ENCODE measurements at regions not wholly inside any gene's neighbourhood (a gene's known extent, or its start where the extent isn't known, plus 50 kb on each side); places are given as distances from the start of the nearest gene placed in this dataset.

GRCh38 chr10:47192273-47192672, 107.7 kb upstream of the GDF10 start:
- Histone ChIP-seq H3K79me2 (ENCODE audit: low read length) (no peaks in the 10 kb centered on the region), H3K4me2 (ENCODE audit: low read length) (no peak overlapping the region), H3K4me3 (ENCODE audit: low read length) (no peak overlapping the region), H3K9me3 (ENCODE audit: low read length) (no peaks in the 10 kb centered on the region), H3K27ac (ENCODE audit: low read length) (no peak overlapping the region), H4K20me1 (ENCODE audit: low read length) (no peaks in the 10 kb centered on the region), H3K4me1 (ENCODE audit: insufficient read depth, low read length) (peaks cover 16% of the 10 kb centered on the region), H2AFZ (ENCODE audit: low read length) (no peak overlapping the region), H3K27me3 (ENCODE audit: low read length) (no peaks in the 10 kb centered on the region), H3K36me3 (ENCODE audit: low read depth, low read length) (no peaks in the 10 kb centered on the region), H3F3A (ENCODE audit: low read length, unreplicated experiment) (no peaks in the 10 kb centered on the region), H3K9ac (ENCODE audit: low read length) (no peak overlapping the region), H3K9me2 (replicated peaks; ENCODE audit: low read length) (no peaks in the 10 kb centered on the region)
- no TSS peak for BruUV-seq (replicated peaks)
- ChIA-PET POLR2A (ENCODE audit: unreplicated experiment) (no interaction called here), CTCF (no interaction called here)
- ATAC-seq, result no peak
- TF ChIP-seq EZH2 (IDR thresholded peaks at IDR 0.05; ENCODE audit: low read length, unreplicated experiment), result no peak
- no peak for TF ChIP-seq EZH2phosphoT487 (IDR thresholded peaks at IDR 0.05; ENCODE audit: borderline replicate concordance, low read length)
- no peak for TF ChIP-seq CTCF (conservative IDR thresholded peaks at IDR 0.05; ENCODE audit: low read depth, low read length)
- intact Hi-C loops (cut with micrococcal nuclease), result no loop called here
- no peak for DNase-seq

GRCh38 chr10:47193666-47194065, 106.3 kb upstream of the GDF10 start:
- intact Hi-C loops (cut with micrococcal nuclease), result no loop called here
- Histone ChIP-seq H3K4me3 (ENCODE audit: low read length) (no peak overlapping the region), H3K9me3 (ENCODE audit: low read length) (no peaks in the 10 kb centered on the region), H3K4me1 (ENCODE audit: insufficient read depth, low read length) (peaks cover 16% of the 10 kb centered on the region), H3K4me2 (ENCODE audit: low read length) (no peak overlapping the region), H3K27ac (ENCODE audit: low read length) (no peak overlapping the region), H2AFZ (ENCODE audit: low read length) (no peak overlapping the region), H3K27me3 (ENCODE audit: low read length) (no peaks in the 10 kb centered on the region), H3K9ac (ENCODE audit: low read length) (no peak overlapping the region), H3K36me3 (ENCODE audit: low read depth, low read length) (no peaks in the 10 kb centered on the region), H3F3A (ENCODE audit: low read length, unreplicated experiment) (no peaks in the 10 kb centered on the region), H4K20me1 (ENCODE audit: low read length) (no peaks in the 10 kb centered on the region), H3K9me2 (replicated peaks; ENCODE audit: low read length) (no peaks in the 10 kb centered on the region), H3K79me2 (ENCODE audit: low read length) (no peaks in the 10 kb centered on the region)
- POLR2A ChIA-PET (ENCODE audit: unreplicated experiment), result no interaction called here
- TF ChIP-seq EZH2 (IDR thresholded peaks at IDR 0.05; ENCODE audit: low read length, unreplicated experiment) (no peak), EZH2phosphoT487 (IDR thresholded peaks at IDR 0.05; ENCODE audit: borderline replicate concordance, low read length) (no peak), CTCF (conservative IDR thresholded peaks at IDR 0.05; ENCODE audit: low read depth, low read length) (no peak)
- ATAC-seq (no peak), DNase-seq (no peak)
- no TSS peak for BruUV-seq (replicated peaks)
- CTCF ChIA-PET, result no interaction called here

GRCh38 chr10:47195274-47195885, 104.6 kb upstream of the GDF10 start:
- POLR2A ChIA-PET (ENCODE audit: unreplicated experiment), result no interaction called here
- no peak overlapping the region for H2AFZ ChIP-seq (ENCODE audit: low read length)
- ATAC-seq, result no peak
- no TSS peak for BruUV-seq (replicated peaks)
- peaks cover 8% of the 10 kb centered on the region for H3K4me1 ChIP-seq (ENCODE audit: insufficient read depth, low read length)
- H3K4me2 ChIP-seq (ENCODE audit: low read length), result no peak overlapping the region
- H3K27me3 ChIP-seq (ENCODE audit: low read length), result no peaks in the 10 kb centered on the region
- H3K9ac ChIP-seq (ENCODE audit: low read length), result no peak overlapping the region
- H4K20me1 ChIP-seq (ENCODE audit: low read length), result no peaks in the 10 kb centered on the region
- no peaks in the 10 kb centered on the region for H3K9me2 ChIP-seq (replicated peaks; ENCODE audit: low read length)
- no peak overlapping the region for H3K4me3 ChIP-seq (ENCODE audit: low read length)
- CTCF ChIA-PET, result no interaction called here
- no peak overlapping the region for H3K27ac ChIP-seq (ENCODE audit: low read length)
- intact Hi-C loops (cut with micrococcal nuclease), result no loop called here
- no peaks in the 10 kb centered on the region for H3K36me3 ChIP-seq (ENCODE audit: low read depth, low read length)
- no peaks in the 10 kb centered on the region for H3F3A ChIP-seq (ENCODE audit: low read length, unreplicated experiment)
- TF ChIP-seq CTCF (conservative IDR thresholded peaks at IDR 0.05; ENCODE audit: low read depth, low read length), result no peak
- TF ChIP-seq EZH2phosphoT487 (IDR thresholded peaks at IDR 0.05; ENCODE audit: borderline replicate concordance, low read length), result no peak
- H3K9me3 ChIP-seq (ENCODE audit: low read length), result no peaks in the 10 kb centered on the region
- H3K79me2 ChIP-seq (ENCODE audit: low read length), result no peaks in the 10 kb centered on the region
- no peak for DNase-seq
